ENCODE measurements at regions not wholly inside any gene's neighbourhood (a gene's known extent, or its start where the extent isn't known, plus 50 kb on each side); places are given as distances from the start of the nearest gene placed in this dataset.
"Not testable (repeated sequence)": the region's sequence is repeated elsewhere in the genome, so short reads cannot be mapped to it uniquely, and the experiment has no call there.

GRCh38 chr13:78061806-78062205 is 143.2 kb upstream of the EDNRB start:
- Histone ChIP-seq H3K79me2 (ENCODE audit: control insufficient read depth, insufficient read depth, low read length, unreplicated experiment) (no peaks in the 10 kb centered on the region), H2AFZ (ENCODE audit: low read length, unreplicated experiment) (no peak overlapping the region), H3K27me3 (ENCODE audit: insufficient read depth, low read length) (no peaks in the 10 kb centered on the region), H3K4me1 (ENCODE audit: control insufficient read depth, insufficient read depth, low read length, unreplicated experiment) (no peaks in the 10 kb centered on the region), H3K27ac (ENCODE audit: low read depth, low read length) (no peak overlapping the region), H3K36me3 (ENCODE audit: insufficient read depth, low read length) (no peaks in the 10 kb centered on the region), H3K4me3 (ENCODE audit: low read depth, low read length) (no peak overlapping the region)

GRCh38 chr13:78060966-78061365 is 142.3 kb upstream of the EDNRB start:
- no peak overlapping the region for H2AFZ ChIP-seq (ENCODE audit: low read length, unreplicated experiment)
- no peak overlapping the region for H3K27ac ChIP-seq (ENCODE audit: low read depth, low read length)
- no peaks in the 10 kb centered on the region for H3K36me3 ChIP-seq (ENCODE audit: insufficient read depth, low read length)
- no peaks in the 10 kb centered on the region for H3K4me1 ChIP-seq (ENCODE audit: control insufficient read depth, insufficient read depth, low read length, unreplicated experiment)
- H3K79me2 ChIP-seq (ENCODE audit: control insufficient read depth, insufficient read depth, low read length, unreplicated experiment), result no peaks in the 10 kb centered on the region
- H3K27me3 ChIP-seq (ENCODE audit: insufficient read depth, low read length), result no peaks in the 10 kb centered on the region
- H3K4me3 ChIP-seq (ENCODE audit: low read depth, low read length), result no peak overlapping the region

DNA sequence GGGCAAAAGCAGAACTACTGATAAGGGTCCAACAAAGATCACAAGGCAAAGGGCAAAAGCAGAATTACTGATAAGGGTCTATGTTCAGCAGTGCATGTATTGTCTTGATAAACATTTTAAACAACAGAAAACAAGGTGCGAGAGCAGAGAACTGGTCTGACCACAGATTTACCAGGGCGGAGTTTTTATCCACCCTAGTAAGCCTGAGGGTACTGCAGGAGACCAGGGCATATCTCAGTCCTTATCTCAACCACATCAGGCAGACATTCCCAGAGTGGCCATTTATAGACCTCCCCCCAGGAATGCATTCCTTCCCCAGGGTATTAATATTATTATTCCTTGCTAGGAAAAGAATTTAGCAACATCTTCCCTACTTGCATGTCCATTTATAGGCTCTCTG is 138.2 kb upstream of the EDNRB start:
- H3K27me3 ChIP-seq (ENCODE audit: insufficient read depth, low read length); H2AFZ ChIP-seq (ENCODE audit: low read length, unreplicated experiment); H3K36me3 ChIP-seq (ENCODE audit: insufficient read depth, low read length); H3K4me3 ChIP-seq (ENCODE audit: low read depth, low read length); H3K4me1 ChIP-seq (ENCODE audit: control insufficient read depth, insufficient read depth, low read length, unreplicated experiment); H3K79me2 ChIP-seq (ENCODE audit: control insufficient read depth, insufficient read depth, low read length, unreplicated experiment); H3K27ac ChIP-seq (ENCODE audit: low read depth, low read length): not testable (repeated sequence)

- H3K27ac ChIP-seq (ENCODE audit: low read depth, low read length), result no peak overlapping the region
Measured at GRCh38 chr13:78054157-78054556, 135.5 kb upstream of the EDNRB start.

GRCh38 chr13:78047151-78047550 is 128.5 kb upstream of the EDNRB start:
- Histone ChIP-seq H3K79me2 (ENCODE audit: control insufficient read depth, insufficient read depth, low read length, unreplicated experiment) (no peaks in the 10 kb centered on the region), H3K27me3 (ENCODE audit: insufficient read depth, low read length) (no peaks in the 10 kb centered on the region), H3K4me3 (ENCODE audit: low read depth, low read length) (no peak overlapping the region), H3K36me3 (ENCODE audit: insufficient read depth, low read length) (no peaks in the 10 kb centered on the region), H3K4me1 (ENCODE audit: control insufficient read depth, insufficient read depth, low read length, unreplicated experiment) (no peaks in the 10 kb centered on the region), H3K27ac (ENCODE audit: low read depth, low read length) (no peak overlapping the region), H2AFZ (ENCODE audit: low read length, unreplicated experiment) (no peak overlapping the region)

More at GRCh38 chr13:78054157-78054556, 135.5 kb upstream of the EDNRB start:
- H3K27me3 ChIP-seq (ENCODE audit: insufficient read depth, low read length), result no peaks in the 10 kb centered on the region
- H3K4me3 ChIP-seq (ENCODE audit: low read depth, low read length), result no peak overlapping the region
- no peaks in the 10 kb centered on the region for H3K36me3 ChIP-seq (ENCODE audit: insufficient read depth, low read length)
- no peaks in the 10 kb centered on the region for H3K4me1 ChIP-seq (ENCODE audit: control insufficient read depth, insufficient read depth, low read length, unreplicated experiment)
- no peaks in the 10 kb centered on the region for H3K79me2 ChIP-seq (ENCODE audit: control insufficient read depth, insufficient read depth, low read length, unreplicated experiment)
- H2AFZ ChIP-seq (ENCODE audit: low read length, unreplicated experiment), result no peak overlapping the region

DNA sequence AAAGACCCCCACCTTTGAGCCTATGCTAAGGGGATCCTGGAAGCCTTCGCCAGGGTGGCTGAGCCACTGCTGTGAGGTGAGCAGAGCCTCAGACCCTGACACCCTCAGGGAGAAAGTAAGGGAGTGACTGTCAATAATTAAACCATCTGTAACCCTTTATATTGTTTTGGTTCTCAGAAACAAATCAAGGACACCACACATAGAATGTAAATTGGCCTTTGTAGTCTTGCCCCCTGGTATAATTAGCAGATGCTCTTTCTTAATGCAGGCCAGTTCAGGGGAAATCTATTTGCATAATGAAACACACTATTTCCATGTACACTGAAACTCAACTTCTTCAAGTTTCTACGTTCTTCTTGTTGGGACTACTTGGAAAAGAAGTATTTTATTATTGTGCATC is 127.7 kb upstream of the EDNRB start:
- Histone ChIP-seq H3K79me2 (ENCODE audit: control insufficient read depth, insufficient read depth, low read length, unreplicated experiment) (no peaks in the 10 kb centered on the region), H3K4me1 (ENCODE audit: control insufficient read depth, insufficient read depth, low read length, unreplicated experiment) (no peaks in the 10 kb centered on the region), H2AFZ (ENCODE audit: low read length, unreplicated experiment) (no peak overlapping the region), H3K36me3 (ENCODE audit: insufficient read depth, low read length) (no peaks in the 10 kb centered on the region), H3K27me3 (ENCODE audit: insufficient read depth, low read length) (no peaks in the 10 kb centered on the region), H3K27ac (ENCODE audit: low read depth, low read length) (no peak overlapping the region), H3K4me3 (ENCODE audit: low read depth, low read length) (no peak overlapping the region)

DNA sequence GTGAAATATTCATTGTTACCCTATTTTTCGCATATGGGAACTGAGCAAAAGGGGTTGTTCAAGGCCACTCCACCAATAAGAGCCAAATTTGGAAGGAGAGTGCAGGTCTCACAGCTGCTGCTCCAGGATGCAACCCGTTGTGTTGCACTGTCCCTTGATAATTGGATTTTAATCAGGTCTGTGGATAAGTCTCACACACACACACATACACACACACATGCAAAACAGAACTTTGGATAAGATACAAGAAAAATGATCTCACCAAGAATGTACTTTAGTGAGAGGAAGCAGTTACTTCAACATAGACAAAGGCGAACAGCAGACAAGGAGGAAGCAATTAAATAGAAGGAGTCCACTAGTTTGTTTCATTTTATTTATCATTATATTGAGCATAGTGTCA is 127.3 kb upstream of the EDNRB start:
- H3K27me3 ChIP-seq (ENCODE audit: insufficient read depth, low read length), result no peaks in the 10 kb centered on the region
- no peak overlapping the region for H3K4me3 ChIP-seq (ENCODE audit: low read depth, low read length)
- H3K36me3 ChIP-seq (ENCODE audit: insufficient read depth, low read length), result no peaks in the 10 kb centered on the region
- no peaks in the 10 kb centered on the region for H3K4me1 ChIP-seq (ENCODE audit: control insufficient read depth, insufficient read depth, low read length, unreplicated experiment)
- H3K27ac ChIP-seq (ENCODE audit: low read depth, low read length), result no peak overlapping the region
- H3K79me2 ChIP-seq (ENCODE audit: control insufficient read depth, insufficient read depth, low read length, unreplicated experiment), result no peaks in the 10 kb centered on the region
- no peak overlapping the region for H2AFZ ChIP-seq (ENCODE audit: low read length, unreplicated experiment)

DNA sequence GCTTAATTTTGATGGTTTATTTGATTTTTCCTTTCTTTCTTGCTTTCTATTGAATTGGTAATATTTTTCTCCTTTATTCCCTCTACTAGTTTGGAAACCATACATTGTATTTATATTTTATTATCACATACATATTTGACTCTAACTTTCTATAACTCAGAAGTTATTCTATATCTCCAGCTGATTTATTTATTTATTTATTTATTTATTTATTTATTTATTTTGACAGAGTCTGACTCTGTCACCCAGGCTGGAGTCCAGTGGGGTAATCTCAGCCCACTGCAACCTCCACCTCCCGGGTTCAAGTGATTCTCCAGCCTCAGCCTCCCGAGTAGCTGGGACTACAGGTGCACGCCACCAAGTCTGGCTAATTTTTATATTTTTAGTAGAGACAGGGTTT is 122.7 kb upstream of the EDNRB start:
- not testable (repeated sequence) for H3K79me2 ChIP-seq (ENCODE audit: control insufficient read depth, insufficient read depth, low read length, unreplicated experiment)

GRCh38 chr13:78040205-78040830 is 121.7 kb upstream of the EDNRB start:
- H3K79me2 ChIP-seq (ENCODE audit: control insufficient read depth, insufficient read depth, low read length, unreplicated experiment), result no peaks in the 10 kb centered on the region
- peaks cover 4% of the 10 kb centered on the region; the same call in 1 of the 2 replicates for H3K27me3 ChIP-seq (ENCODE audit: insufficient read depth, low read length)
- no peaks in the 10 kb centered on the region for H3K4me1 ChIP-seq (ENCODE audit: control insufficient read depth, insufficient read depth, low read length, unreplicated experiment)
- H3K4me3 ChIP-seq (ENCODE audit: low read depth, low read length), result no peak overlapping the region
- H3K36me3 ChIP-seq (ENCODE audit: insufficient read depth, low read length), result no peaks in the 10 kb centered on the region
- no peak overlapping the region for H3K27ac ChIP-seq (ENCODE audit: low read depth, low read length)
- H2AFZ ChIP-seq (ENCODE audit: low read length, unreplicated experiment), result no peak overlapping the region

More for the DNA sequence above, 122.7 kb upstream of the EDNRB start:
- not testable (repeated sequence) for H3K36me3 ChIP-seq (ENCODE audit: insufficient read depth, low read length); H3K27me3 ChIP-seq (ENCODE audit: insufficient read depth, low read length); H3K4me3 ChIP-seq (ENCODE audit: low read depth, low read length); H2AFZ ChIP-seq (ENCODE audit: low read length, unreplicated experiment); H3K27ac ChIP-seq (ENCODE audit: low read depth, low read length); H3K4me1 ChIP-seq (ENCODE audit: control insufficient read depth, insufficient read depth, low read length, unreplicated experiment)

DNA sequence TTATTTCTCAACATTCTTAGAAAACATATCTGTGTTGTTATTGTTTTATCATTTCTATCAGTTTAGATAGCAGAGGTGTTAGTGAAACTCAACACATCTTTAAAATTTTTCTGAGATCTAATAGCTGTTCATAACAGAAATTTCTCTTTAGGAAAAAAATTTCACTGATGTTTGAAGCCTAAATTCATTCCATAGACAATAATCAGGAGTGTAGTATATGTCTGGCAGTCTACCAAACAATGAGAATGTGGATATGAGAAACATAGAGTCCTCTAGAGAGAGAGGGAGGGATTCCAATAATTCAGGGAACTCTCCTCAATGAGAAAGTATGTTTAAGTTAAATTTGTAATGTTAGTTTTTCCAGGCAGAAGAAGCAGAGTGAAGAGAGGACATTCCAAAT is 118.2 kb upstream of the EDNRB start:
- no peaks in the 10 kb centered on the region for H3K4me1 ChIP-seq (ENCODE audit: control insufficient read depth, insufficient read depth, low read length, unreplicated experiment)
- no peaks in the 10 kb centered on the region for H3K36me3 ChIP-seq (ENCODE audit: insufficient read depth, low read length)
- no peak overlapping the region for H3K27ac ChIP-seq (ENCODE audit: low read depth, low read length)
- H3K4me3 ChIP-seq (ENCODE audit: low read depth, low read length), result no peak overlapping the region
- H3K79me2 ChIP-seq (ENCODE audit: control insufficient read depth, insufficient read depth, low read length, unreplicated experiment), result no peaks in the 10 kb centered on the region
- H3K27me3 ChIP-seq (ENCODE audit: insufficient read depth, low read length), result peaks cover 4% of the 10 kb centered on the region; the same call in 1 of the 2 replicates
- no peak overlapping the region for H2AFZ ChIP-seq (ENCODE audit: low read length, unreplicated experiment)

DNA sequence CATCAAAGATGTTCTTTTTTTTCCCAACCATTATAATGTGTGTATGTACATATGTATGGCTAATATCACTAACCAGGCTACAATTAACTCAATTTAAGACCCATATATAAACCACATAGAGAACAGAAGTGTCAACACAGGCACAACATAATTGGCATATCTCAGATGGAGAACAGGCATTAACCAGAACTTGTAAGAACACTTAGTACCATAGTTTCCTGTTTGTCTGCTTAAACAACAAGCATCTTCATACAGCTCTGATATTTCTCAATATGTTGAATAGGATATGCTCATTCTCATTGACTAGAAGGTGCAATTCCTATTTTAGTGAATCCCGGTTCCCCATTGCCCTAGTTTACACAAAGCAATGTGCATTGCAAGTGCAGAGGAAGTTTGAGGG is 116.9 kb upstream of the EDNRB start:
- Histone ChIP-seq H3K27me3 (ENCODE audit: insufficient read depth, low read length) (peaks cover 4% of the 10 kb centered on the region; the same call in 1 of the 2 replicates), H3K36me3 (ENCODE audit: insufficient read depth, low read length) (no peaks in the 10 kb centered on the region), H3K4me1 (ENCODE audit: control insufficient read depth, insufficient read depth, low read length, unreplicated experiment) (no peaks in the 10 kb centered on the region), H3K79me2 (ENCODE audit: control insufficient read depth, insufficient read depth, low read length, unreplicated experiment) (no peaks in the 10 kb centered on the region), H2AFZ (ENCODE audit: low read length, unreplicated experiment) (no peak overlapping the region), H3K27ac (ENCODE audit: low read depth, low read length) (no peak overlapping the region), H3K4me3 (ENCODE audit: low read depth, low read length) (no peak overlapping the region)
